Activated CD4-positive, alpha-beta T cell treated with anti-CD3 and anti-CD28 coated beads, Interleukin-2, amount 50 U/mL, for 16 hours (primary cell): ENCODE measurements at regions not wholly inside any gene's neighbourhood (a gene's known extent, or its start where the extent isn't known, plus 50 kb on each side); places are given as distances from the start of the nearest gene placed in this dataset.
"Not testable (repeated sequence)": the region's sequence is repeated elsewhere in the genome, so short reads cannot be mapped to it uniquely, and the experiment has no call there.

Experiments used
- DNase-seq: peaks from one replicate; pipeline ENCODE4 v3.0.0-alpha.2; 2020

DNA sequence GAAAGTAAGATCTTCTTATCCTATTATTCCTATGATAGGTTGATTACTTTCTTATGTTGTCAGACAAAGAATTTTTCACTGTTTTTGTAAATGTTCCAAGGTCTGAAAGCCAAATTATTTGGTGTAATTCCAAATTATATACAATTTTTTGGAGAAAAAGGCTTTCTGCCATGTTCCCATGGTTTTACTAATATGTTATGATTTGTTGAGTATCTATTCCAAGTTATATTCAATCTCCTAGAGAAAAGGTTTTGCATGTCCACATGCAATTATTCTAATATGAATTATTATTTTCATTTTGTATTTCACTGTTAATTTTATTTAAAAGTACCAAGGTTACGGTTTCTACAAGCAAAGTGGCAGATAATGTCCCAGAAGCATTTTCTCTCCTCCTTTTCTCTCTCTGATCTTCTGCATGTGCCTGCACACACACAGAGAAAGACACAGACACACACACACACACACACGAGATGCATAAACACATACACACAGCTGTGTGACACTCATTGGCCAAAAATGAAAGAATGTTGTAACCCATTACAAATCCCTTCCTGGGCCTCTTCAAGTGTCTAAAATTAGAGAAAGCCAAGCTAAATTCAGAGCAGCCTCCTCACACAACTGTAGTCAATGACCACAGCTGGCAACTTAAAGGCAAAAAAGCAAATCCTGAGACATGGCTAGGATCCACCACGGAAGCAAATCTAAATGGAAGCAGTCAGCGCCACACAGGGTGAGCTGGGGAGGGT, 621.0 kb downstream of the EFNB2 start:
- no peak for DNase-seq

- DNase-seq: peak; percentile 6
Measured at GRCh38 chr13:105908586-105908985, 626.9 kb downstream of the EFNB2 start.

- DNase-seq: no peak
Measured at GRCh38 chr13:105907319-105908019, 628.0 kb downstream of the EFNB2 start.

DNA sequence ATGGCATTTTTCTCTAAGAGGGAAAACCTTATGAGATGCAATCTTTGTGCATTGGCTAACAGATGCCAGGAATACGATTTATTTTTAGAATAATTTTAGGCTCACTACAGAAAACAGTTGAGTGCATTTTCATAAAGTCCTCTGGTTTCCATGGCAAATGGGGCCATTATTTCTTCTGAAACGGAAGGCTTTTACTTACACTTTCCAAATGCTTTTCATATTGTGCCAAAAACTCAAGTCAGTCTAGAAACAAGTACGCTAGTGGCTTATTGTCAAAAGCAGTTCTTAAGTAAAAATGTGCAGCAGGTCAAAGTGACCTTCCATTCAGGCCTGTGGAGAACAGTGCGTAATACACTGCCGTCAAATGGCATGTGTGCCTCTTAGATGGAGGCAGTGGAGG, 628.7 kb downstream of the EFNB2 start:
- no peak for DNase-seq

DNA sequence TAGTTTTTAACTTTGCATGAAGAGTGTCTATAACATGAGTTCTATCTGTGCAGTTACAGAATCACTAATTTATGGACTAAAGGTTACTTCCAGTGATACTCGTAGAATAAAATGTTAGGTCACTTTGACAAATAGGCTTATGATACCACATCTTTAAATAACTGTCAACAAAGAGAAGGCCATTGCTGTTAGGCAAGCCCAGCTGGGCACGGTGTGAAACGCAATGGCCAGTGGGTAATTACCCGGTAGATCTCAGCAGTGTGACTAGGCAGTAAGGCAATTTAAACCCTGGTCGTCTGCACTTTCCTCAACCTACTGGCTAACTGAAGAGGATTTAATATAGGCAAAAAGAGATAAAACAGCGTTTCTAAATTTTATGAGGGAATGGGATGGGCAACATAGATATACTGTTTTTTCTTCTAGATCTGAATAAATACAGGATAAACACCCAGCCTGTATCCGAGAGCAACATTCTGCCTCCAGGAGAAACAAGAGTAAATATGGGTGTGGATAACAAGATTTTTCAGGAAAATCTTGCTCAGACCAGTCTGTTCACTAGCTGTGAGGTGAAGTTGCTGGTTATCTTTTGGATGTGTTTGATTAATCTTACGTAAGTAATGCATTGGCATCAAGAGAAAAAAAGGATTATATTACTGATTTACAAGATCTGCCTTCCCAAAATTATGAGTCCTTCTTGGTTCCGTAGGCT, 631.3 kb downstream of the EFNB2 start:
- no peak for DNase-seq

- no peak for DNase-seq
Measured at GRCh38 chr13:105902396-105902795, 633.1 kb downstream of the EFNB2 start.

DNA sequence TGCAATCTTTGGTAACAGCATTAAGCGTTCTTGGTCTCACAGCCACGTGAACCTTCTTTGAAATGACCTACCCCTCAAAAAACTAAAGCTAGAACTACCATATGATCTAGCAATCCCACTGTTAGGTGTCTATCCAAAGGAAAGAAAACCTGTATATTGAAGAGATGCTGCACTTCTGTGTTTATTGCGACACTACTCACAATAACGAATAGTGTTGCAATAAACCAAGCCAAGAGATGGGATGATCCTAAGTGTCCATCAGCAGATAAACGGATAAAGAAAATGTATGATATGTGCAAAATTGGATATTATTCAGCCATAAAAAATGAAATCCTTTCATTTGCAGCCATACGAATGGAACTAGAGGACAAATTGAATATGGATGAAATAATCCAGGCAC, 637.9 kb downstream of the EFNB2 start:
- no peak for DNase-seq

DNA sequence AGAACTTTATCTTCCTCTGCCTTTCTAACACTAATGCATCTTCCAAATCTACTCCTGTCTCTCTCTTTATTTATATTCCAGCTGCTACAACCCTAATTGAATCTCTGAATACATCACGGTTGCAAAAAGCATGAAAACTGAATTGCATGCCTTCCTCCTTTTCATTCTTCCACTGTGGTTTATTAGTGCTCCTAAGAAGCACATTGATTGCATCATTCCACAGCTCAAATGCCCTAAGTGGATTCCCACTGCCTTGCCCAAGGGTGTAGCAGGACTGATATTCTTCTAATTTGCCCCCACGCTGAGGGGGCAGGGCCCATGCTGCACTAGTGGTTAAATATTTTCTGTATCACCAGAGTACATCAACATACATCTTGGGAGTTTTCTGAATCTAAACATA, 640.8 kb downstream of the EFNB2 start:
- no peak for DNase-seq

GRCh38 chr13:105890509-105890908, 645.0 kb downstream of the EFNB2 start:
- no peak for DNase-seq

DNA sequence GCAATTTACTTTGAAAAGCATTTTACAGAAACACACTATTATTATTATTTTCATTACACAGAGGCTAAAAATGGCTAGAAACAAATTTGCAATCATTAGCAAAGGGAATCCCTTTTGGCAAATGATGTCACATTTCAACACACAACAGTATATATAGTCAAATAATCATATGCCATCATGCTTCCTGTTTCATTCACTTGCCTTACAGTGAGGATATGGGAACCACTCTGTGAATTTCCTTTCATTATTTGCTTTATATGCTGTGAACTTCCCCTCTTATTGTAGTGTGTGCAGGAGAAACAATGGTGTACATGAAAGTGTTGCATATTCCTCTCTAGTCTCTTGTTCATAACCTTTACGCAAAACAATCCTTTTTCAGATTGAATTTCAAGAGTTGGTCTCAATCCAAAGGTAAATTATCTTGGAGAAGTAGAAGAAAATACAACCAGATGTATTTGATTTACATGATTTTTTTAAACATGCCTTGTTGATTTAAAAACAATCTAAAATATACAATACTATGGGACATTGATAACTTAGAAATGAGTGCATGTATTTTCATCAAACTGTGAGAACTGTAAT, 657.3 kb downstream of the EFNB2 start:
- DNase-seq: no peak

DNA sequence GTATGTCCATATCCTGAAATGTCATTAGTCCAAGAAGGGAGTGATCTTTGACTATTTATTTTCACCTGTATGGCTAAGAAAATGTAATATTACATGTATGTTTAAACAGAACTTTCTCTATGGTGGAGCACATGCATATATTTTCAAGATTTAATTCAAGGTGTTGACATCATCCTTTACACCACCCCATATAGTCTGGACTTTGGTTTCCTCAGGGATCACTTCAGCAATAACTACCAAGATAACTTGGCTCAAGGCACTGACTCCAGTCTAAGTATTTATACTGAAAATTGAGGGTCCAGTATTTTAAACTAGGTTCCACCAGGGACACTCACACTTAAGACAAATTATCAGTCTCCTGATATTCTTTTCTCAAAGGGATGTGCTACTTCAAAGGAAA, 660.6 kb downstream of the EFNB2 start:
- DNase-seq: no peak

- DNase-seq: no peak
Measured at GRCh38 chr13:105871768-105872167, 663.7 kb downstream of the EFNB2 start.

- no peak for DNase-seq
Measured at GRCh38 chr13:105871326-105871725, 664.1 kb downstream of the EFNB2 start.

DNA sequence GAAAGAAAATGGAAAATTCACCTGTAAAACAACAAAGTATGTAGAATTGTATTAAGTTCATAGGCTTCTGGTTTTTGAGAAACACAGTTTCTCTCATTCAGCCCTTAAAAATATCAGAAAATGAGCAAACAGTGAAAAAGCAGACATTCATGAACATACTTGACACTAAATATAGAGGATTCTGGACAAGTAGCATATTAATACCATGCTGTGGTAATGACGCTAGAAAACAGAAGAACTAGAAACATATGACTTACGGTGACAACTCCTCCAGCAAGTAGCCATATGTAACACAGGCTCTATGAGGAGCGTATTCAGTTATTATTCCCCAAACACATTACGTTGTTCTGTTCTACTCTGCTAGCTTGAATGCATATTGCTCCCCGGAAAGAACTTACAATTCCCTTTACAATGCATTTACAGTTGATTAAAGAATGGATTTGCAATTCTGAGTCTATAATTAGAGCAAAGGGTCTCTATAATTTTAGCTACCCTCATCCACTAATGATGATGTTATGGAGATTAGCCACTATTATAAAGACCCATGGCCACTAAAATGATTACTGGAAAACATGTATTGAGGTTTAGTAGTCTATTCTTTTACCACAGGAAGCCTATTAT, 672.1 kb downstream of the EFNB2 start:
- no peak for DNase-seq

DNA sequence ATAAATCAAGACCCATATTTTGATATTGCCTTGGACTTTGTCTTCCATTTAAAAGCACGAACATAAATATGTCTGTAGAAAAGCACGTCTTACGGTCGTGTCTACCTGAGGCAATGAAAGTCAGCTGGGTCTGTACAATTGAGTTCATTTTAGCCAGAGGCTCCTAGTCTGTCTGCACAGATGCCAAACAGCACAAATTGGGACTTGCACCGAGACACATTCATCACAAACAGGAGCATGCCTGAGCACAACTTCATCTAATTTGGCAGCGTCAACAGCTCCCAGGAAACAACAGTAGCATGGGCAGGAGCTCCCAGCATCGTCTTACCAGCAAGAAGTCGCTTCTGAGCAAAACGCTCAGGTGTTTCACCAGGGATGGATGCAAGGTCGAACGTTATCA, 687.0 kb downstream of the EFNB2 start:
- no peak for DNase-seq

- no peak for DNase-seq
Measured at GRCh38 chr13:105847527-105848291, 687.8 kb downstream of the EFNB2 start.

- no peak for DNase-seq
Measured at GRCh38 chr13:105846923-105847322, 688.5 kb downstream of the EFNB2 start.

GRCh38 chr13:105841286-105841685, 694.2 kb downstream of the EFNB2 start:
- no peak for DNase-seq

DNA sequence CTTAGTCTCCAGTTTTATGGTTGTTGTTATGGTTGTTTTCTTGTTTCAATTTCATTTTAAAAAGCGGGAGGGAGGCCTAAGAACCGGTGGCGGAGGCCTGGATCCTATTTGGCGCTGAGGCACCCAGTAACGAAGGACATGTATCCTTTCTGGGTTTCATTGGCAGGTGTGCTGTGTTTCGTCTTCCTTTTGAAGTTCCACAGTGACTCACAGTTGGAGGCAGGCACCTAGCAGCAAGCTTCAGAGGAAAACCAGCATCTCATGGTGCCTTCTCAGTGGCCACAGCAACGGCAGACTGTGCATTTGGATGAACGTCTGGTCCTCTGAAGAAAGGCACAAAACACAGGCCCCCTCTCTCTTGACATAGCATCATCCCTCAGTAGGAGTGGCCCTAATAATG, 697.2 kb downstream of the EFNB2 start:
- no peak for DNase-seq

GRCh38 chr13:105837295-105837694, 698.2 kb downstream of the EFNB2 start:
- not testable (repeated sequence) for DNase-seq

DNA sequence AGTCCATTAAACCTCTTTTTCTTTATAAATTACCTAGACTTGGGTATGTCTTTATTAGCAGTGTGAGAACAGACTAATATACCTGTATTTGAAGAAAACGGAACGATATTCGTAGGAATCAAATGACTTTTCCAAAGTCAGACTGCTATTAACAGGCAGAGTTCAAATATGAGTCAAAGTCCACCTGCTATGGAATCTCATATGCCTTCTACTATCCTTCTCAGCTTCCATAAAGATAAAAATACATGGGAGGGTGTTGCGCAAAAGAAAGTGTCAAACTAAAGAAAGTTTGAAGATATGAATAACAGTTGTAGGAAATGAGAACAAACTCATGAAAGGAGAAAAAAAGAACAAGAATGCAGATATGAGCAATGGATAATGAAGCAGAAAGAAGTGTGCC, 704.6 kb downstream of the EFNB2 start:
- DNase-seq: no peak

GRCh38 chr13:105827111-105827809, 708.2 kb downstream of the EFNB2 start:
- no peak for DNase-seq
